ENCODE measurements at regions not wholly inside any gene's neighbourhood (a gene's known extent, or its start where the extent isn't known, plus 50 kb on each side); places are given as distances from the start of the nearest gene placed in this dataset.

DNA sequence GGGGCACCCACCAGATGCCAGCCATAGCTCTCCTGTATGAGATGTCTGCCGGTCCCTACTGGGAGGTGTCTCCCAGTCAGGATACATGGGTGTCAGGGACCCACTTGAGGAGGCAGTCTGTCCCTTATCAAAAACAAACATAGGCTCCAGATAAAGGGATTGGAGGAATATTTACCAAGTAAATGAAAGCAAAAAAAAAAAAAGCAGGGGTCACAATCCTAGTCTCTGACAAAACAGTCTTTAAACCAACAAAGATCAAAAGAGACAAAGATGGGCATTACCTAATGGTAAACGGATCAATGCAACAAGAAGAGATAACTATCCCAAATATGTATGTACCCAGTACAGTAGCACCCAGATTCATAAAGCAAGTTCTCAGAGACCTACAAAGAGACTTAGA lies 640.0 kb upstream of the LRRTM4 start (continued):
- TF ChIP-seq ZNF75D (CRISPR knock-in tag; IDR thresholded peaks at IDR 0.05; ENCODE audit: borderline replicate concordance) (no peak), CCDC6 (CRISPR knock-in tag; IDR thresholded peaks at IDR 0.05) (no peak), AGO1 (IDR thresholded peaks at IDR 0.05; ENCODE audit: low read depth, low read length, poor library complexity, severe bottlenecking) (no peak), PRMT3 (CRISPR knock-in tag; IDR thresholded peaks at IDR 0.05; ENCODE audit: borderline replicate concordance, low read depth) (no peak), ZNF569 (CRISPR knock-in tag; IDR thresholded peaks at IDR 0.05; ENCODE audit: borderline replicate concordance) (no peak), FOXJ3 (CRISPR knock-in tag; IDR thresholded peaks at IDR 0.05; ENCODE audit: borderline replicate concordance) (peak; percentile 95; the same call in 1 of the 2 replicates), KDM3A (CRISPR knock-in tag; IDR thresholded peaks at IDR 0.05; ENCODE audit: low read depth) (0 out of 2 replicates have a peak, but pooled peaks have one; percentile 25), POLR2G (IDR thresholded peaks at IDR 0.05; ENCODE audit: low read depth, low read length) (no peak), ELF3 (CRISPR knock-in tag; IDR thresholded peaks at IDR 0.05) (peak; percentile 57; the same call in 1 of the 2 replicates), ZNF674 (CRISPR knock-in tag; IDR thresholded peaks at IDR 0.05; ENCODE audit: low read depth) (no peak), ZKSCAN5 (CRISPR knock-in tag; IDR thresholded peaks at IDR 0.05) (no peak), HNF1A (IDR thresholded peaks at IDR 0.05; ENCODE audit: low read depth) (peak; percentile 78), HNF1A (CRISPR knock-in tag; IDR thresholded peaks at IDR 0.05; ENCODE audit: borderline replicate concordance) (peak; percentile 78; the same call in 1 of the 2 replicates), TOE1 (CRISPR knock-in tag; IDR thresholded peaks at IDR 0.05) (no peak; the same call in 1 of the 2 replicates), SMYD3 (CRISPR knock-in tag; IDR thresholded peaks at IDR 0.05) (no peak), POLR2A (IDR thresholded peaks at IDR 0.05; ENCODE audit: insufficient read depth in 1 of 2, low read depth in 2 of 2, low read length in 2 of 2) (no peak), TRIM22 (IDR thresholded peaks at IDR 0.05) (no peak), SRF (IDR thresholded peaks at IDR 0.05; ENCODE audit: low read depth, low read length) (no peak; the same call in 1 of the 2 replicates), ZMYM2 (CRISPR knock-in tag; IDR thresholded peaks at IDR 0.05) (no peak), TARDBP (CRISPR knock-in tag; IDR thresholded peaks at IDR 0.05) (0 out of 2 replicates have a peak, but pooled peaks have one; percentile 44), SMAD9 (CRISPR knock-in tag; IDR thresholded peaks at IDR 0.05) (no peak), HIVEP1 (CRISPR knock-in tag; IDR thresholded peaks at IDR 0.05) (no peak), HMGXB4 (CRISPR knock-in tag; IDR thresholded peaks at IDR 0.05; ENCODE audit: borderline replicate concordance in 1 of 2, low read depth in 1 of 2) (no peak)
- TF ChIP-seq, protein P1, sequence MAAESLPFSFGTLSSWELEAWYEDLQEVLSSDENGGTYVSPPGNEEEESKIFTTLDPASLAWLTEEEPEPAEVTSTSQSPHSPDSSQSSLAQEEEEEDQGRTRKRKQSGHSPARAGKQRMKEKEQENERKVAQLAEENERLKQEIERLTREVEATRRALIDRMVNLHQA (CRISPR knock-in tag; IDR thresholded peaks at IDR 0.05) = no peak

All from HepG2 (cell line).